ENCODE measurements at regions not wholly inside any gene's neighbourhood (a gene's known extent, or its start where the extent isn't known, plus 50 kb on each side); places are given as distances from the start of the nearest gene placed in this dataset.

GRCh38 chr2:174692256-174692919 lies 71.9 kb downstream of the CHRNA1 start:
- POLR2A ChIA-PET: interaction anchor here (0.7 kb wide), 1 partner anchor 295 kb away, joined by 4 read pairs; no protein-coding TSS in a partner anchor
- DNase-seq (ENCODE audit: low read depth, low spot score): no peak
- TF ChIP-seq, protein P1, sequence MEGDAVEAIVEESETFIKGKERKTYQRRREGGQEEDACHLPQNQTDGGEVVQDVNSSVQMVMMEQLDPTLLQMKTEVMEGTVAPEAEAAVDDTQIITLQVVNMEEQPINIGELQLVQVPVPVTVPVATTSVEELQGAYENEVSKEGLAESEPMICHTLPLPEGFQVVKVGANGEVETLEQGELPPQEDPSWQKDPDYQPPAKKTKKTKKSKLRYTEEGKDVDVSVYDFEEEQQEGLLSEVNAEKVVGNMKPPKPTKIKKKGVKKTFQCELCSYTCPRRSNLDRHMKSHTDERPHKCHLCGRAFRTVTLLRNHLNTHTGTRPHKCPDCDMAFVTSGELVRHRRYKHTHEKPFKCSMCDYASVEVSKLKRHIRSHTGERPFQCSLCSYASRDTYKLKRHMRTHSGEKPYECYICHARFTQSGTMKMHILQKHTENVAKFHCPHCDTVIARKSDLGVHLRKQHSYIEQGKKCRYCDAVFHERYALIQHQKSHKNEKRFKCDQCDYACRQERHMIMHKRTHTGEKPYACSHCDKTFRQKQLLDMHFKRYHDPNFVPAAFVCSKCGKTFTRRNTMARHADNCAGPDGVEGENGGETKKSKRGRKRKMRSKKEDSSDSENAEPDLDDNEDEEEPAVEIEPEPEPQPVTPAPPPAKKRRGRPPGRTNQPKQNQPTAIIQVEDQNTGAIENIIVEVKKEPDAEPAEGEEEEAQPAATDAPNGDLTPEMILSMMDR (IDR thresholded peaks at IDR 0.05; ENCODE audit: low read depth, low read length): no peak
- Histone ChIP-seq H3K9me3 (ENCODE audit: control insufficient read depth, insufficient read depth, low read length) (peaks cover 6% of the 10 kb centered on the region; the same call in 1 of the 2 replicates), H3K27ac (ENCODE audit: low read depth, low read length) (no peak overlapping the region), H3K27me3 (ENCODE audit: control insufficient read depth, insufficient read depth, low read length) (peaks cover 15% of the 10 kb centered on the region), H3K4me3 (ENCODE audit: low read depth, low read length) (no peak overlapping the region)
- CTCF ChIA-PET: interaction anchor here (1.7 kb wide), 1 partner anchor 114 kb away, joined by 5 read pairs; no protein-coding TSS in a partner anchor

DNA sequence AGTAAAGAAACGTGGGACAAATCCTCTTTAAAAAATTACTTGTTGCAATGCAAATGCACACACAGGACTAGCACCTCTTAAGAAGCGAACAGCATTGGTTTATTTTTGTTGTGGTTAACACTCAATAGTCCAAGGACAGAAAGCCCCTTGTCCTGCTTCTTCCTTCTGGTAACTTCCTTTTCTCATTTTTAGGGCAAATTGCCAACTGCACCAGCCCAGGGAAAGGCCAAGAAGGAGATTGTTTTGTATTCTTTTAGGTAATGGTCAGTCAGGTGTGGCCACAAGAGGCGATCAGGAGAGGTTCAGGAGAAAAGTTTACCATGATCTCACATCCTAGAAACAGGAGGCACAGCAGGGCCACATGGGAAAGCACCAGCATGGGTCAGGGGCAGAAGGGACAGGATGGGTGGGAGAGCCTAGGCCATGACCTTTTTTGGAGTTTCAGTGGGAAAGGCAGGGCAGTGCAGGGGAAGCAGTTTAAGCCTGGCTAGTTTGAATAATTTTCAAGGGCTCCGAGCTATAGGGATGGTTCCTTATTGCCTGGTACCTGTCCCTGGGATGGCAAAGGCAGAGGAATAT lies 73.0 kb downstream of the CHRNA1 start:
- TF ChIP-seq, protein P1 (IDR thresholded peaks at IDR 0.05; ENCODE audit: low read depth, low read length): no peak
- H3K9me3 ChIP-seq (ENCODE audit: control insufficient read depth, insufficient read depth, low read length): peaks cover 6% of the 10 kb centered on the region; the same call in 1 of the 2 replicates
- ChIA-PET CTCF (no interaction called here), POLR2A (no interaction called here)
- no peak overlapping the region for H3K4me3 ChIP-seq (ENCODE audit: low read depth, low read length)
- H3K27me3 ChIP-seq (ENCODE audit: control insufficient read depth, insufficient read depth, low read length): peaks cover 15% of the 10 kb centered on the region
- DNase-seq (ENCODE audit: low read depth, low spot score): no peak
- H3K27ac ChIP-seq (ENCODE audit: low read depth, low read length): no peak overlapping the region

GRCh38 chr2:174690026-174690425 lies 74.2 kb downstream of the CHRNA1 start:
- CTCF ChIA-PET: interaction anchor here (0.8 to 4.8 kb wide), 5 partner anchors 9 to 302 kb away, joined by 3 to 142 read pairs (median 6); no protein-coding TSS in a partner anchor
- no peak overlapping the region for H3K27ac ChIP-seq (ENCODE audit: low read depth, low read length)
- H3K4me3 ChIP-seq (ENCODE audit: low read depth, low read length): no peak overlapping the region
- peaks cover 13% of the 10 kb centered on the region for H3K27me3 ChIP-seq (ENCODE audit: control insufficient read depth, insufficient read depth, low read length)
- TF ChIP-seq, protein P1 (IDR thresholded peaks at IDR 0.05; ENCODE audit: low read depth, low read length): no peak
- peaks cover 6% of the 10 kb centered on the region; the same call in 1 of the 2 replicates for H3K9me3 ChIP-seq (ENCODE audit: control insufficient read depth, insufficient read depth, low read length)
- no peak for DNase-seq (ENCODE audit: low read depth, low spot score)
- POLR2A ChIA-PET: no interaction called here

DNA sequence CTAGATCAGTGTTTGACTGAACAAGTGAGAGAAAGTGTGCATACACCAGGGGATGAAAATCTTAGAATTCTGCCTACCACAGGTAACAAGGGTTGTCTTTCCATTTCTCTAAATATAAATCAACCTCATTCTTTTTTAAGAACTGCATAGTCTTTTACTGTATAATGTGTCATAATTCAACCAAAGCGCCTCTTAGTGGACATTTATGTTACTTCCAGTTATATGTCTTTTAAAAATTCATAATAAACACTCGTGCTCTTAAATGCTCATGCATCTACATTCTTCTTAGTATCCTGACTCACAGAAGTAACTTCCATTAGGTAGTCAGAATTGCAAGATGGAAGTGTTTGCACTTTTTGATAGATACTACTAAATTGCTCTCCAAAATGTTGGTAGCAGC lies 76.2 kb downstream of the CHRNA1 start:
- CTCF ChIA-PET: interaction anchor here (0.5 to 8.4 kb wide), 28 partner anchors 11 to 641 kb away, joined by 3 to 146 read pairs (median 4); partner anchors contain the start of gene WIPF1

More for the DNA sequence above, 76.2 kb downstream of the CHRNA1 start:
- Histone ChIP-seq H3K27me3 (ENCODE audit: control insufficient read depth, insufficient read depth, low read length) (peaks cover 6% of the 10 kb centered on the region), H3K27ac (ENCODE audit: low read depth, low read length) (no peak overlapping the region), H3K9me3 (ENCODE audit: control insufficient read depth, insufficient read depth, low read length) (peaks cover 5% of the 10 kb centered on the region; the same call in 1 of the 2 replicates), H3K4me3 (ENCODE audit: low read depth, low read length) (no peak overlapping the region)
- no peak for DNase-seq (ENCODE audit: low read depth, low spot score)
- TF ChIP-seq, protein P1 (IDR thresholded peaks at IDR 0.05; ENCODE audit: low read depth, low read length): peak; percentile 55
- POLR2A ChIA-PET: no interaction called here
